GM19328 (cell line): ENCODE measurements at regions not wholly inside any gene's neighbourhood (a gene's known extent, or its start where the extent isn't known, plus 50 kb on each side); places are given as distances from the start of the nearest gene placed in this dataset.
A peak's percentile ranks its signal among the peaks of the same experiment; 100 is the strongest.

Experiments used
- ATAC-seq: cut with Tn5 transposase; IDR thresholded peaks from one replicate; pipeline ENCODE4 v1.9.1; 2021; ENCODE audit warnings: mild to moderate bottlenecking, moderate library complexity; ENCODE audit not compliant: unreplicated experiment

DNA sequence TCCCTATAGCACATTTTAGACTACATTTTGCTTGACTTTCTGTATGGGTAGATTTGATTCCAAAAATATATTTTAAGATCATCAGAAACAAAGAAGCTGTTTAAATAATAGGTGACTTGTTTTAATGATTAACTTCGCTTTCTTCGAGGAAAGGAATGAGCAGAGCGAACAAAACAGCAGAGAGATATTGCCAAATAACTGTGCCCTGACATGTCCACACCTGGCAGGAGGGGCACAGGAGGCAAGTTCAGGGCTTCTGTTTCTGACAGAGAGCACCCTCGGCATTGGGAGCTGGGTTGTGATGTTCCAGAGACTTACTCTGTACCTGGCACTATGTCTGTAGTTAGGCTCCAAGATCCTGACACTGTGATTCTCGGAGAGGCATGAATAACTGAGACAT lies 155.7 kb upstream of the SASH1 start:
- ATAC-seq, result no peak

DNA sequence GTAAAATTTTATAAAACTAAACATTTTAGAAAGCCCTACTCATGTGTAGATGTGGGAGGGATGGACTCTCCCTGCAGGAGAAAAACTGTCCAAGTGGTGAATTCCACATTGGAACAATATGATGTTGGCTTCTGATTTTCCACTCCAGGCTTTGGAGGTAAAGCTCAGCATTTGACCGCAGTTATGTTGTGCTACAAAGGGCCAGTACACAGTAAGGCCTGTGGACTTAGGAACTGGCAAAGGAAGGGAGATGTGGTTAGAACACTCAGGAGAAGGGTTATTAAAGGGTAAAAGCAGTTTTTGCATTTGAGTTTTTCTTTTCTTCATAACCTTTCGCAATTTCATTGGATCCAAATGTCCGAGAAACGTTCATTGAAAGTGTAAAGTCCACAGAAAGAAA lies 150.3 kb upstream of the SASH1 start:
- no peak for ATAC-seq

DNA sequence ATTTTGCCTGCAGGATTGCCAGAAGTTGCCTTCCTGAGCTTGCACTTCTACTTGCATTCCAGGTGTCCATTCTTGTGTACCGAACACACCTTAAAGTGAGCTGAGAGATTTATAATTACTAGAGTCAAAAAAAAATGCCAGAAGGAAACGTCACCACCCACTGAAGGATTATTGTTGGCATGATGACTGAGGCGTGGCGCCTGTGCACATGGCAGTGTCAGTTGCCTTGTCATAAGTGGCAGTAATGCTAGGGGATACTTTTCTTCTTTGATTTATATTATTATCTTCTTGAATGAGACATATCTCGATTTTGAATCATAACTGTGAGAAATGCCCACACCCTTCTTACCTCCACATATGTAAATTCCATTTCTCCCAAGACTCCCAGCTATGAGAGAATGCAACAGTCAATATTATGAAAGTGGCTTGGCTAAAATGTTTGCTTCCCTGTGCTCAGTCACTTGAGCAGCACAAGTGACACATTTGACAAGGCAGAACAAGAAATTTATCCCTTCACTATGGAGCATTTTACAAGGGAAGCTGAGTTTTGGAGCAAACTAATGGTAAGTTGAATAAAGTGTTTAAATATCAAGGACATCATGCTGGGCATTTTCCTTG lies 149.5 kb upstream of the SASH1 start:
- ATAC-seq, result no peak

DNA sequence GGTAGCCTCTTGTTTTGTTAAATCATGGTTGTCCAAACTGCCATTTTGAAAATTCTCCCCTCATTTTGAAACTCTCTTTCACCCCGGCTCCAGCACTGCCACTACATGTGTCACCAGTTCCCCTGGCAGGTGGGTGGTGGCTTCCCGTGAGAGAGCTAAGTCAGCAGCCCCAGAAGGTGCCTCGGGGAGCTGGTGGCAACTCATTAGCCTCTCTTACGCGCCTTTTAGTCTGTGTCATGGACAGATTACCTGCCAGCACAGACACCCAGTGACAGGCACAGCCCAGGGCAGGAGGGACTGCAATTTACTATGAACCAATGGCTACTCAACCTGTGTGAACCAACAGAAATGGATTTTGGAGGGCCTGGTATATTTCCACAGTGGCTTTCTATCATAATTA lies 147.1 kb upstream of the SASH1 start:
- ATAC-seq, result no peak

DNA sequence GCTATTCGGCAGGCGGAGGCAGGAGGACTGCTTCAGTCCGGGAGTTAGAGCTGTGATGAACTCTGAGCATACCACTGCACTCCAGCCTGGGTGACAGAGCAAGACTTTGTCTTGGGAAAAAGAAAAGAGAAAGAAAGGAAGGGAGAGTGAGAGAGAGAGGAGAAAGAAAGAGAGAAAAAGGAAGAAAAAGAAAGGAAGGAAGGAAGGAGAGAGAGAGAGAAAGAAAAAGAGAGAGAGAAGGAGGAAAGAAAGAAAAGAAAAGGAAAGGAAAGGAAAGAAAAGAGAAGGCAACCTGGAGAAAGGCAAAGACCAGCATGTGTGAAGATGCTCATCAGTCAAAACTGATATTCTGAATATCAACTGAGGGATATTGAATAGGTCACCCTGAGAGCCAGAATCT lies 143.1 kb upstream of the SASH1 start:
- no peak for ATAC-seq

GRCh38 chr6:148200293-148200692 lies 142.3 kb upstream of the SASH1 start:
- no peak for ATAC-seq

DNA sequence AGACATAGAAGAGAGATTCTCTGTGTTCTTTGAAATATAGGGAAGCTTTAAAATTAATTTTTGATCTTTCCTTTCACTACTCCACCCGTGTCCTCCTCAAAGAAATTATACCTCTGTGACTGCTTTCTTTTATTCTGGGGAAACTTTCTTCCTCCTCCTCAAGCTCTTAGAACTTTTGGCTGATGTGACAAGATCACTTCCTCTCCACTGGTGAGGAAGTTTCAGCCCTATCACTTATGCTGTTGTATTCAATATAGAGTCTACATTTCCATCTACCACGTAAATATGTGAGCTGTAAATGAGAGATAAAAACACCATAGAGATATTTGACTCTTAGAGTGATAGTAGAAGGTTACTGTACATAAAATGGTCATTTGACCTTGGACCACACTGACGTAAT lies 141.9 kb upstream of the SASH1 start:
- no peak for ATAC-seq

DNA sequence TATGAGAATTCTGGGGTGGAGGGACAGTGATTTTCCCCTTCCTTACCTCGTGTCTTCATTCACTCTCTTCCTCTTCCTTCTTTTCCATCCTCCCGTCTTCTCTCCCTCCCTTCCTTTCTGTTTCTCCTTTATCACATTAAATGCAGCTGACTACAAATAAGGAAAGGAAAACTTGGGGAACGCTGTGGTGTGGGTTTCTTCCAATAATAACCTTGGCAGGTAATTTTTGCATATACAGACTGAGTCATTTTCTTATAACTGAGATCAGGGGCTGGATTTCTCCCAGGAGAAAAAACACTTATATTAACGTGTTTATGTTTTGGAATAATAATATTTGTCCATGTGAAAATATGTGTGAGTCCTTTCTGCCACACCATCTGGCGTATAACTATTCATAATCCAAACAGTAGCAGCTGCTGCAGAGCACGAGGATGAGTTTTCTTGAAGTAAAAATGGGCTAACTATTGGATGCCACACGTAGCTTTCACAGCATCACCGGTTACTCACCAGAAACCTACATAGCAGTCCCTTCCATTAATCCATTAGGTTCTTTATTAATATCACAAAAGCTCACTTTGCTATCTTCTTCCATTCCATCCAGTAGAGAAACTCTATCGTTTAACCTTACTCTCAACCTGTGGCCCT lies 139.2 kb upstream of the SASH1 start:
- no peak for ATAC-seq

GRCh38 chr6:148203970-148204369 lies 138.7 kb upstream of the SASH1 start:
- ATAC-seq, result peak; percentile 96

DNA sequence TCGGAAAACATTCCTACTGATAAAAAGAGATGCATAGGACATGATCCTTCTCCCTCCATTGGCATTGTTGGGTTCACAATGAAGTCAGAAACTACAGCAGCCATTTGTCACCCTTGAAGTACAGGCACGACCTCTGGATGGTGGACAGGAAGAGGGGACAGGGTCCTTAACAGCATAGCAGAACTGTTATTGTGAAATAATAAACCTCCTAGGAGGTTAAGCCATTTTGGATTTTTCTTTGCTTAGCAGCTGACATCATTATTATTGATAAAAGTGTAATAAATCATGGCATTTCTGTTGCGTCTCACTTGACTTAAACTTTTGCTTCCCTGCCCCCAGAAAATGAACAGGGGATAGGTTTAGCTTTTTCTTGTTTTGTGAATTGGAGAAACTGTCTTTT lies 134.3 kb upstream of the SASH1 start:
- ATAC-seq, result no peak

DNA sequence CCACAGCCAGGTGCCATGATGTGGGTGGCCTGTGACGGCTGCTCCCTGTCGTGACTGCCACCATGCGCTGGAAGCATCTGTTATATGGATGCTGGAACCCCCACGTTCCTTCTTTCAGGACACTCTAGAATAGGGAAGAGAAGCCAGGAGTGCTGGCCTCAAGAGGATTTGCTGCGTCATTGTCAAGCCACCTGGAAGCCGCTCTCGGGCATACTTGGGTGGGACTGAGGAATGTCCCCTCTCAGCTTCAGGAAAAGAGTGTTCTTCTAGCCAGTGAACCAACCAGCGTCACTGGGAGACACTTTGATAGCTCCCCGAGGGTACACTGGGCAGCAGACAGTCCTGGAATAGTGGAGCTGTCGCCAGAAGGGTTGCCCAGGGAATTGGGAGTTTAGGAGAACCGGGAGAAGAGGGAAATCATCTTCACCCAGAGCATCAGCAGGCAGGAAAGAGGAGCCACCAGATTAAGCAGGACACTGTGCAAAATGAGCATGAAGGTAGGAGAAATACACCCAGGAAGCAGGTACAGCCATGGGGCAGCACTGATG lies 130.8 kb upstream of the SASH1 start:
- ATAC-seq, result no peak

GRCh38 chr6:148212366-148212765 lies 130.3 kb upstream of the SASH1 start:
- no peak for ATAC-seq

DNA sequence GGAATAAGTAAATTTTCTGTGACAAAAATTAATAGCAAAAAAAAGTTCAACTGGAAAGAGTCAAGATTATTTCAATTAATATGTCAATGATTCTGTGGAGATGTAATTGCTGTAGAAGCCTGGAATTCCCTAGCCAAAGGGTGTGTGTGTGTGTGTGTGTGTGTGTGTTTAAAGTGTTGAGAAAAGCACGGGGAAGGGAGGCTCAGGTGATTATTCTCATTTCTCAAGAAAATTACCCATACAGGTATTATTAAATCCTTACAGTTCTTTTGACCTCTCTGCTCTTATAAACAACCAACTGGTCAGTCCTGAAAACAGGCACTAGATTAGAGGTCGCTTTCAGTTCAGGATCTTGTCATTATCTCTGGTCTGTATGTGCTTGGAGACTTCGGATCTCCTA lies 129.3 kb upstream of the SASH1 start:
- ATAC-seq, result no peak

DNA sequence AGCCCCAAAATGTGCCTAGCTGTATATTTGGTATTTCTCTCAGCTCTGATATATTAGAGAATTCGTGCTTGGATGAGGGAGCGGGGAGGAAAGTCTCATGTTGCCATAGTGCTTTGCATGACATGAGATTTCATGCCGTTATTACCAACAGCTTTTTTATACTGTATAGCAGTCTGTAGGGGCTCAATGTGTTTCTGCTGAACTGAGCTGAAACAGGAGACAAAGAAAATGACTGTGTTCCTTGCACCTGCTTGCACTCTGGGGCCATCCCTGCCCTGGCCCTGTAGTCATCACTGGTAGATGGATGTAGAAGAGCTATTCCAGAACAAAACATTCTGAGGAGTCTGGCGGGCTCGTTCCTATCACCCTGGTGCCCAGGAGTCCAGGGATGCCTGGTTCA lies 128.0 kb upstream of the SASH1 start:
- ATAC-seq, result no peak

- ATAC-seq, result no peak
Measured at GRCh38 chr6:148217051-148217450, 125.6 kb upstream of the SASH1 start.

DNA sequence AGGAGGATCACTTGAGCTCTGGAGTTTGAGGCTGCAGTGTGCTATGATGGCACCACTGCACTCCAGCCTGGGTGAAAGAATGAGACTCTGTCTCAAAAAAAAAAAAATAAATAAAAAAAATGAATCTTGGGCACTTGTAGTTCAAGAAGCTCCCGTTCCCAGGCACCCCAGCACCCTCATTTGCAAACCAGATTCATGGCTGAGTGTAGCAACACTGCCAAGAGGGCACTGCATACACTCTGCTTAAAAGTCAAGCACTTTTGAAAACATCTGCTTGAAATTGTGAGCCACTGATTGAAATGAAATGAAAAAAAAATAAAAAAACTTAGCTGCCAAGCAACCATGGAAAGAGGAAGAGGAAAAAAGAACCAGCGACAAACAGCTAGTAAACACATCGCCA lies 124.7 kb upstream of the SASH1 start:
- ATAC-seq, result no peak

DNA sequence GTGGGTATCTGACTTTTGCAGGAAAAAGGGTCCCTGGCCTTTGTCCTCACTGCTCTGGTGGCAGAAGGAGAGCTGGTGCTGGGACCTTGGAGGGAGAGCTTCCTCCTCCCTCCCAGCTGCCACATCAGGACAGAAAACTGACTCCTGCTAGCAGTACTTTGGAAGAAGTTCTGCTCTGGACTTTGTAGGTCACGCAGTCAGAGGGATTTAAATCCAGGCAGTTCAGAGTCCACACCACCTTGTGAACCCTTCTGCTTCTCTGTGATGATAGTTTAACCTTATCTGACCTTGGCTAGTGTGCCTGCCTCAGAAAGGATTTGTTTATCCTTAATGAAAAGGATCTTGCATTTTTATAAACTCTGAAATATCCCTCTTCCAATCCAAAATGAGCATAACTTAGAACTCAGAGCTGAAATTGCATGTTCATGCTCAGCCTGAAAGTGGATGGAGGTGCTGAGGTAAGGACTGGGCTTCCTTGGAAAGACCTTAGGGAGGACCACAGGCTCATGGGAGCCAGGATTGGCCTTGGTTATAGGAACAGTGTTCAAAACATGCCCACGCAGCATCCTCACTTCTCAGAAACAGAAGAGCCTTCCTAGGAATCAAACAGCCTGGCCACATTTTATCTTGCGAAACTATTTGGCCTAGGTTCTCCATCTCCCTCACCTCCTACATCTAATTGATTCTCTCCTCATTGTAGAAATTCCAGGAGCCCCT lies 123.9 kb upstream of the SASH1 start:
- ATAC-seq, result no peak

DNA sequence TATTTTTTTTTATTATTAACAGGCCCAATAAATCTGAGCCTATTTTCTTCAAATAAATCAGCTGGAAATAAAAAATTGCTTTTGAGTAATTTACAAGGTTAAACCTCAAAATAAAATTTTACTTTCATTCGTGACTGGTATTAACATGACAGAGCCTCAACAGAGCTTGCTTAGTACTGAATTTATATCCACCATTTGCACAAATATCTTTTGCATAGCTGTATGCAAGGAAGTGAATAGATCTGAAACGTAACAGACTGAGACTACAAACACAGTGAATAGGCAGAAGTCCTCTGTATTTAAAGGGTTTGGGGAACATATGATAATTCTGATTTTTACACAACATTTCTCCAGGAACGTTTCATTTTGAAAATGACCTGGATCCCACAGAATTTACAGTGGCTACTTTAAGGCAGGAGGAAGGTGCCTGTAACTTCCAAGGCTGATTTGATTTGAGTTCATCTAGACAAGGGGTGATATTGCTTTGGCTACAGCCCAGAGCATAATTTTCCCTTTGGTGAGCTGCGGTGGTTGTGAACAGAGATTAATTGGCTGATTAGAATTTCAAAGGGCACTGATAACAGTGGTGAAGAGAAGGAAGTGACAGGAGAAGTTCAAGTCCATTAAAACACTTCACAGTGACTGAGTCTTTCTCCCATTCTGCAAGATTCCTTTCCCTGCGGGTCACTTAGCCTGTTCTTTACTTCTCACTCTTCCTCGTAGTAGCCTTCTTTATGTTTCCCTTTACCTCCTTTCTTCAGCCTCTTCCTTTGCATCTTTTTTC lies 121.2 kb upstream of the SASH1 start:
- no peak for ATAC-seq

- ATAC-seq, result no peak
Measured at GRCh38 chr6:148222376-148222775, 120.3 kb upstream of the SASH1 start.

GRCh38 chr6:148222846-148223245 lies 119.8 kb upstream of the SASH1 start:
- no peak for ATAC-seq

DNA sequence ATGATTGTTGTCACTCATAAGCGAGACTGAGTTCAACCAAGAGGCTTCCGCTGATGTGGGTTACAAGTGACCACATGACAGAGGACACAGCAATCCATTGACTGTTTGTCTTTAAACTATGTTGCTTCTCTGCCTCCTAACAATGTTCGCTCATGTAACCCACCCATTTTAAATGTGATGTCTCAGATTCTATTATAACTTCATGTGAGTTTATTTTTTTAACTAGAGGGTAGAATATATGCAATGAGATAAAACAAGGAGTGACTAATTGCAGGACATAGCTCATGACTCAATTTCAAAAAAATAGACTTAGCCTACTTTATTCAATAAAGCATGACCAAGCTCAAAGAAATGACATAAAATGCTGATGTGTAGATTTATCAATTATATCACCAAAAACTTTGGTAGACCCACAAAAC lies 119.2 kb upstream of the SASH1 start:
- no peak for ATAC-seq
